HAP-1 (cell line): ENCODE measurements at regions not wholly inside any gene's neighbourhood (a gene's known extent, or its start where the extent isn't known, plus 50 kb on each side); places are given as distances from the start of the nearest gene placed in this dataset.

Experiments
- DNase-seq, 2 experiments: peaks; one replicate each; pipeline ENCODE4 v3.0.0-alpha.2; 2016 to 2020; ENCODE audit warnings: low spot score in 2 of 2
- H3K27me3 ChIP-seq: fragments of 250-450 bp; sonication (Bioruptor Pico); 2 replicates; pipeline ENCODE4 v1.5.1; 2020; ENCODE audit warnings: low read depth, mild to moderate bottlenecking, moderate library complexity
- H3K36me3 ChIP-seq: fragments of 250-450 bp; sonication (Bioruptor Pico); replicated peaks from 2 replicates; pipeline ENCODE4 v1.5.1; 2020; ENCODE audit warnings: mild to moderate bottlenecking
- H3K4me1 ChIP-seq: fragments of 250-450 bp; sonication (Bioruptor Pico); 2 replicates; pipeline ENCODE4 v1.5.1; 2020; ENCODE audit warnings: mild to moderate bottlenecking
- H3K4me3 ChIP-seq: fragments of 250-450 bp; sonication (Bioruptor Pico); 2 replicates; pipeline ENCODE4 v1.5.1; 2020; ENCODE audit warnings: mild to moderate bottlenecking, moderate library complexity
- H3K9me3 ChIP-seq: fragments of 250-450 bp; sonication (Bioruptor Pico); 2 replicates; pipeline ENCODE4 v1.5.1; 2020; ENCODE audit warnings: mild to moderate bottlenecking, moderate library complexity
- in situ Hi-C: fragments of 300-500 bp; cut with MboI; formaldehyde crosslinking; loops from 3 replicates; pipeline ENCODE4 v1.14.3; 2020; ENCODE audit warnings: low sequenced_read_pairs, inconsistent platforms, mixed read lengths

GRCh38 chr20:22699396-22699795, 115.0 kb upstream of the FOXA2 start:
- Histone ChIP-seq H3K4me3 (no peak overlapping the region), H3K27me3 (no peaks in the 10 kb centered on the region), H3K36me3 (no peaks in the 10 kb centered on the region), H3K4me1 (no peaks in the 10 kb centered on the region), H3K9me3 (no peaks in the 10 kb centered on the region)
- in situ Hi-C loops, result no loop called here
- no peak for DNase-seq

DNA sequence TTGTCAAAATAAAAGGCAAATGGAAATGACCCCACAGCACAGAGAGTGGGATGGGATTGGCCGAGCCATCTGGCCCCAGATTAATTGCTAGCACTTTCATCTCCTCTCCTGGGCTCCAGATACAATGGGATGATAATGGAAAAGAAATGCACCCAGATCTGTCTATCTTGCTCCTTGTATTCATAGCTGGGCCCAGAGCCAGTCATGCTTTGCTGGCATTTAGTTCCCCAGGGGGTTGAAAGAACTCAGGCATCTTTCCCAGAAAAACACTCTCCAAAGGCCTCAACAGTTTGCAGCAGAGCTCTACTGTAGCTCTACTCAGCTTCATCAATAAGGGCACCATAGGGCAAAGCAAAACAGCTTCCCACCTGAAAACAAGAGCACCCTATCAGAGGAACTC, 116.0 kb upstream of the FOXA2 start:
- DNase-seq, result no peak
- H3K27me3 ChIP-seq, result no peaks in the 10 kb centered on the region
- H3K4me1 ChIP-seq, result no peaks in the 10 kb centered on the region
- in situ Hi-C loops, result no loop called here
- H3K4me3 ChIP-seq, result no peak overlapping the region
- no peaks in the 10 kb centered on the region for H3K9me3 ChIP-seq
- H3K36me3 ChIP-seq, result no peaks in the 10 kb centered on the region

DNA sequence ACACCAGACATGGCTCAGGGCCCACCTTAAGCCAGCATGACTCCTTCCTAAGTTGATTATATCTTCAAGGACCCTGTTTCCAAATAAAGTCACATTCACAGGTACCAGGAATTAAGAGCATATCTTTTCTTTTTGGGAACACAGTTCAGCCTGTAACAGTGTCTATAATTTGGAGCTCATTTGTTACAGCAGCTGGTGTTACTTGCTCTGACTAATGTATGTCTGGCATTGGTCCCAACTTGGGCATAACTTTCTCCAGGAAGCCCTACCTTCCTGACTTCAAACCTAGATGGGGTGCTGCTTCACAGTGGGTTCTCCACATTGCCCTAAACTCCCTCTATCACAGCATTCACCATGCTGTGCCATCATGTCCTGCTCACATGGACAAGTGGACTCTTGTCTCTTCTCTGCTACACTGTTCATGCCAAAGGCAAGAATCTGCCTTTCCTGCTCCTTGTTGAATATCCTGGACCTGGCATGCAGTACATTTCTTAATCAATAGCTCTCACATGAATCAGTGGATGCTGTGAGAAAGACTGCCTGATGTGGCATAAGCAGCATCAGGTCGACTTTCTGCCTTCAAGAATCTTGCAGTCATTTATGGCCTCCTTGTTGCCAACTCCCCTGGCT, 117.4 kb upstream of the FOXA2 start:
- in situ Hi-C loops, result no loop called here

GRCh38 chr20:22703843-22704242, 119.5 kb upstream of the FOXA2 start:
- no peaks in the 10 kb centered on the region for H3K36me3 ChIP-seq
- H3K9me3 ChIP-seq, result no peaks in the 10 kb centered on the region
- in situ Hi-C loops, result no loop called here
- no peak overlapping the region for H3K4me3 ChIP-seq
- no peaks in the 10 kb centered on the region for H3K4me1 ChIP-seq
- DNase-seq, result no peak
- H3K27me3 ChIP-seq, result no peaks in the 10 kb centered on the region

More for the DNA sequence above, 117.4 kb upstream of the FOXA2 start:
- no peak overlapping the region for H3K4me3 ChIP-seq
- no peaks in the 10 kb centered on the region for H3K9me3 ChIP-seq
- no peaks in the 10 kb centered on the region for H3K36me3 ChIP-seq
- DNase-seq, result no peak
- no peaks in the 10 kb centered on the region for H3K4me1 ChIP-seq
- H3K27me3 ChIP-seq, result no peaks in the 10 kb centered on the region

DNA sequence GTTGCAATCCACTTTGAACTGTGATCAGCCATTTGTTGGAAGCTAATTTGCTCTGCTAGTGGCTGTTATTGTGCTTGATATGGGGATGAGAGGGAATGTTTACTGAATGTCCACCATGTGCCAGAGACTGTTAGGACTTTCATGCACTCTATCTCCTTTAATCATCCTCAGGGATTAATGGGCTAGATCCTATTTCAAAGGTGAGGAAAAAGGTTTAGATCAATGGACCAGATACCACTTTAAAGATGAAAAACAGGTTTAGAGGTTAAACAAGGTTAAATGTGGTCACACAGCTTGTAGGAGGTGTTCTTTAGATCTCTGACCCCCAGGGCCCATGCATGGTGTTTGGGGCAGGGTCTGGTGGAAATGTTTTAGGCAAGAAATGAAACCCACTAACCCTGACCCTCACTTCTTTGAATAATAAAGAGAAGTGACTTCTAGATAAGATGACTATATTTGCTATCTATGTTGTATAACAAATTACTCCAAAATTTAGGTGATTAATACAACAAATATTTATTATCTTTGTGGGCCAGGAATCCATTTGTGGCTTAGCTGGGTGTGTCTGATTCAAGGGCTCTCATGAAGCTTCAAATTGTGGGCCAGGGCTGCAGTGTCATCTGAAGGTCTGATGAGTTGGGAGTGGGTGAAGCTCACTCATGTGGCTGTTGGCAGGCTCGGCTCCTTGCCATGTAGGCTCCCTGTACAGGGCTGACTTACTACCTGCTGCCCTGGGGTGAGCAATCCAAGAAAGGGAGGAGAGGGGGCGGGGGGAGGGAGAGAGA, 127.8 kb upstream of the FOXA2 start:
- in situ Hi-C loops, result no loop called here
- no peaks in the 10 kb centered on the region for H3K36me3 ChIP-seq
- no peaks in the 10 kb centered on the region for H3K9me3 ChIP-seq
- no peaks in the 10 kb centered on the region for H3K4me1 ChIP-seq
- DNase-seq, result no peak
- no peaks in the 10 kb centered on the region for H3K27me3 ChIP-seq
- no peak overlapping the region for H3K4me3 ChIP-seq

- H3K27me3 ChIP-seq, result no peaks in the 10 kb centered on the region
- no peak overlapping the region for H3K4me3 ChIP-seq
- no peak for DNase-seq
- in situ Hi-C loops, result no loop called here
- H3K4me1 ChIP-seq, result no peaks in the 10 kb centered on the region
- H3K36me3 ChIP-seq, result no peaks in the 10 kb centered on the region
- no peaks in the 10 kb centered on the region for H3K9me3 ChIP-seq
Measured at GRCh38 chr20:22716821-22717351, 132.5 kb upstream of the FOXA2 start.

GRCh38 chr20:22717466-22717865, 133.1 kb upstream of the FOXA2 start:
- no peaks in the 10 kb centered on the region for H3K9me3 ChIP-seq
- H3K4me3 ChIP-seq, result no peak overlapping the region
- no peak for DNase-seq
- H3K27me3 ChIP-seq, result no peaks in the 10 kb centered on the region
- in situ Hi-C loops, result no loop called here
- H3K36me3 ChIP-seq, result no peaks in the 10 kb centered on the region
- no peaks in the 10 kb centered on the region for H3K4me1 ChIP-seq

DNA sequence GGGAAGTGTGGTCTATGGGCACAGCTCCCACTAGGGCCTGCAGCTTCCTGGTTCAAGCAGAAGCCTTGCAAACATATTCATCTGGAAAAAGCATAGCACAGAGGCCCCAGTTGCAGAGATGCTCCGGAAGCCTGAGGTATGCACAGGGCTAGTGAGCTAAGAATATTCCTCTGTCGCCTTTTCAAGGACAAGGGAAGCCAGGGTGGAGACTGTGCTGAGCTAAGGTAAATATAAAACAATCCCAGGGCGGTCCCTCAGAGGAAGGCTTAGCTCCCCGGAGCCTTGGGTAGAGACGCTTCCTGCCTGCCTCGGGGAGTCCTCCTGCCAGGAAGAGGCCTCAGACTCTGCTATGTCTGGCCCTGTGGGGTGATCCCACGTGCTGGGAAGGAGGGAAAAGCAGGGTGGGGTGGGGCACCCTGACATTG, 134.8 kb upstream of the FOXA2 start:
- Histone ChIP-seq H3K4me3 (no peak overlapping the region), H3K4me1 (no peaks in the 10 kb centered on the region)
- in situ Hi-C loops, result no loop called here

DNA sequence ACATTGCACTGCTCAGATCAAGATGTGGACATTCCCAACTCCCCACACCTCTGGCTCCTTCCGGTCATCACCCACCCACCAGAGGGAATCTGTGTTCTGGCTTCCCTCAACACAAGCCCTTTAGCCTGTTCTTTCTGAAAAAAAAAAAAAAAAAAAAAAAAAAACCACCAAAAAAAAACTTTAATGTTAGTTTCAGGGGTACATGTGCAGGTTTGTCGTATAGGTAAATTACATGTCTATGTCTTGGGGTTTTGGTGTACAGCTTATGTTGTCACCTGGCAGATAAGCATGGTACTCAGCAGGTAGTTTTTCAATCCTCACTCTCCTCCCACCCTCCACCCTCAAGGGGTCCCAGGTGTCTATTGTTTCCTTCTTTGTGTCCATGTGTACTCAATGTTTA, 135.8 kb upstream of the FOXA2 start:
- no peak overlapping the region for H3K4me3 ChIP-seq
- DNase-seq, result no peak

More for the DNA sequence above, 134.8 kb upstream of the FOXA2 start:
- Histone ChIP-seq H3K36me3 (no peaks in the 10 kb centered on the region), H3K27me3 (no peaks in the 10 kb centered on the region), H3K9me3 (no peaks in the 10 kb centered on the region)
- DNase-seq, result no peak

GRCh38 chr20:22722811-22723210, 138.4 kb upstream of the FOXA2 start:
- no peaks in the 10 kb centered on the region for H3K27me3 ChIP-seq

More for the DNA sequence above, 135.8 kb upstream of the FOXA2 start:
- H3K4me1 ChIP-seq, result no peaks in the 10 kb centered on the region
- no peaks in the 10 kb centered on the region for H3K27me3 ChIP-seq
- no peaks in the 10 kb centered on the region for H3K36me3 ChIP-seq
- H3K9me3 ChIP-seq, result no peaks in the 10 kb centered on the region
- in situ Hi-C loops, result no loop called here

GRCh38 chr20:22723659-22724058, 139.3 kb upstream of the FOXA2 start:
- no peak for DNase-seq
- Histone ChIP-seq H3K27me3 (no peaks in the 10 kb centered on the region), H3K36me3 (no peaks in the 10 kb centered on the region), H3K4me1 (no peaks in the 10 kb centered on the region), H3K4me3 (no peak overlapping the region), H3K9me3 (no peaks in the 10 kb centered on the region)
- in situ Hi-C loops, result no loop called here

More at GRCh38 chr20:22722811-22723210, 138.4 kb upstream of the FOXA2 start:
- no peak for DNase-seq
- Histone ChIP-seq H3K36me3 (no peaks in the 10 kb centered on the region), H3K4me1 (no peaks in the 10 kb centered on the region), H3K4me3 (no peak overlapping the region), H3K9me3 (no peaks in the 10 kb centered on the region)
- in situ Hi-C loops, result no loop called here

GRCh38 chr20:22728146-22728745, 143.9 kb upstream of the FOXA2 start:
- DNase-seq, result no peak
- Histone ChIP-seq H3K9me3 (no peaks in the 10 kb centered on the region), H3K27me3 (no peaks in the 10 kb centered on the region), H3K4me1 (no peaks in the 10 kb centered on the region), H3K36me3 (no peaks in the 10 kb centered on the region), H3K4me3 (no peak overlapping the region)
- in situ Hi-C loops, result no loop called here

DNA sequence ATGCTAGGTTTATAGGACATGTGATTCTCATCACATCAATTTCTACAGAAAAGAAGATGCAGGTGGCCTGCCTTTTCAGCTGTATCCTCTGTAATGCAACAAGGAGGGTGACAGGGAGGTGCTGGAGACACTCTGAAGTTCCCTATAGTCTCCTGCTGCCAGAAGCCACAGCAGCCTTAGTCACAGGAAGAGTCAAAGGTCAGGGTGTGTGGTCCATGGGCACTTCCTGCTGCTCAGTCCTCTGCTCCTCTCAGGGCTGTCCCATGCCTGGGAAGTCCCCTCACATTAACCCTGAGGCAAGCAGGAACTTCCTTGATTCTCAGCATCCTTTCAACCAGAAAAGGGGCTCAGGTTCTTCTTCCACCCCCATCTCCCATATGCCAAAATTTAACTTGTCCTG, 144.8 kb upstream of the FOXA2 start:
- no peak for DNase-seq
- Histone ChIP-seq H3K9me3 (no peaks in the 10 kb centered on the region), H3K4me3 (no peak overlapping the region), H3K27me3 (no peaks in the 10 kb centered on the region), H3K36me3 (no peaks in the 10 kb centered on the region), H3K4me1 (no peaks in the 10 kb centered on the region)
- in situ Hi-C loops, result no loop called here

DNA sequence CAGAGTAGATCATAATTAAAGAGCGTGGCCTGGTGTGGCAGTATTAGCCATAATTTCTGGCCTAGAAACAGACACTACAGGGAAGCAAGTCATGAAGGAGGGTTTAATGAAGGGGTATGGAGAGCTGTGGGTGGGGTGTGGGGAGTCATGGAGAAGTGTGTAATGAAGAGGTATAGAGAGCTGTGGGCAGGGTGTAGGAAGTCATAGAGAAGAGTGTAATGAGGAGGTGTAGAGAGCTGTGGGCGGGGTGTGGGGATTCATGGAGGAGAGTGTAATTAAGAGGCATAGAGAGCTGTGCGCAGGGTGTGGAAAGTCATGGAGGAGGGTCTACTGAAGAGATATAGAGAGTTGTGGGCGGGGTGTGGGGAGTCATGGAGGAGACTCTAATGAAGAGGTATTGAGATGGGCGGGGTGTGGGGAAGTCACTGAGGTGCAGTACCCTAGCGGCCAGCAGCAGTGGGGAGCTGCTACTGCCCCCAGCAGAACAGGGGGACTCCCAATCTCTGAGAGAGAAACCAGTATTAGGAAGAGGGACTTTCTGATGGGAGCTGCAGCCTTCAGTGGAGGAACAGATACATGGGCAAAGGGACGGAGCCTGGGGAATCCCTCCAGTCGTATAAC, 145.4 kb upstream of the FOXA2 start:
- DNase-seq, result no peak
- in situ Hi-C loops, result no loop called here
- no peaks in the 10 kb centered on the region for H3K4me1 ChIP-seq
- no peaks in the 10 kb centered on the region for H3K36me3 ChIP-seq
- no peaks in the 10 kb centered on the region for H3K27me3 ChIP-seq
- H3K4me3 ChIP-seq, result no peak overlapping the region
- no peaks in the 10 kb centered on the region for H3K9me3 ChIP-seq
